Erythroblast (primary cell): ENCODE measurements at regions not wholly inside any gene's neighbourhood (a gene's known extent, or its start where the extent isn't known, plus 50 kb on each side); places are given as distances from the start of the nearest gene placed in this dataset.

Experiments
- DNase-seq, 2 experiments: peaks; one replicate each; lab custom pipeline; 2025; lab: John Stamatoyannopoulos, UW
- GATA1 ChIP-seq: IDR thresholded peaks from 2 replicates; pipeline ENCODE4 v1.6.1; 2011; ENCODE audit warnings: low read depth, mild to moderate bottlenecking, control low read depth, low read length, moderate library complexity
- POLR2A ChIP-seq: IDR thresholded peaks from 2 replicates; pipeline ENCODE4 v1.6.1; 2011; ENCODE audit warnings: mild to moderate bottlenecking, low read length

- DNase-seq = no peak
- TF ChIP-seq GATA1 (no peak), POLR2A (no peak)
These were observed 519.3 kb upstream of the CDH11 start for GRCh38 chr16:65641049-65641761.

DNA sequence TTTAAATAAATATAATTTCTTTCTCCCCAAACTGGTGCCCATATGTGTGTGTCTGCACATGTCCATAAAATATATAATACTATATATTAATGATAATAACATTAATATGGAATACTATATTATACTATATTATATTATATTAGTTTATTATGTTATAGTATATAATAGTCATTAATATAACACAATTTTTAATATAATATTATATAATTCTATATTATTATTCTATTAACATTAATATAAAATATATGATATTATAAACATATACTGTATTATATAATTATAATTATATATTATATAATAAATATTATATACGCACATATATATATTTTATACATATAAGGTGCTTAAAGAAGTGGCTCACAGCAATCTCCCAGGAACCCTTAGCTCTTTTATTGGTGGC is 513.0 kb upstream of the CDH11 start:
- DNase-seq = no peak
- TF ChIP-seq GATA1 (no peak), POLR2A (no peak)

GRCh38 chr16:65634291-65634690 is 512.4 kb upstream of the CDH11 start:
- TF ChIP-seq POLR2A (no peak), GATA1 (no peak)
- DNase-seq = no peak

DNA sequence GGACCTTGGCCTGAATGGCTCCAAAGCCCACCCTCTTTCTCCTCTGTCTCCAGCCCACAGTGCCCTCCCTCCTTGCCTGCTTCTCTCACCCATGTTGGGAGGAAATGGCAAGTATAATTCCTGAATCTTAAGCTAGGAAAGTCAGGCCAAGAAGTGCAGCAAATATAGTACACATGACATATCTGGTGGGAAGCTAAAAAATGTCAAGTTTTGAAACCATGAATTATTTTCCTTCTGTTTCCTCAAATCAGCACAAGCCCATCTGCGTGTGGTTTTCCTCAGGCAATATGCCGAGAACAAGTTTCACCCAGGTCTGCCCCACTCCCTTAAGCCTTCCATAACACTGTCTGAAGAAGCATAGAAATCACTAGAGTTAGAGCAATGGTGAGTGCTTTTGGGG is 502.8 kb upstream of the CDH11 start:
- DNase-seq = no peak
- TF ChIP-seq GATA1 (no peak), POLR2A (no peak)

- DNase-seq = no peak
- no peak for TF ChIP-seq GATA1
These were observed 502.4 kb upstream of the CDH11 start for GRCh38 chr16:65624229-65624628.

DNA sequence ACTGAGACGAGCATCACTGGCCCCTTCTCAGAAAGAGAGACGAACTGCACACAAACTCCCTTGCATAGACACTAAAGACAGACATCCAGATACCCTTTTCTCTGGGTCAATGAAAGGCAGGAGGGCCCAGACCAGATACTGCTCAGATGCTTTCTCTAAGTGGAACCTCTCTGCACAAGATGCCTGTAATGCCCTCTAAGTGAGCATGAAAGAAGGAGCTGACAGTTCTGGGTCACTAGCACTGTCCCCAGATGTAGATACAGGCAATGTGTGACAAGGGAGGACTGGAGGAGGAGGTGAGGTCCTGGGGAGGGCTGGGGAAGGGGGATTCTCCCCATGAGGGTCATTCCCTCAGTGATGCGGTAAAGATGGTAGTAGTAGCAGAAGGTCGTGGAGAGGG is 501.0 kb upstream of the CDH11 start:
- no peak for DNase-seq
- no peak for TF ChIP-seq GATA1
- no peak for TF ChIP-seq POLR2A

DNA sequence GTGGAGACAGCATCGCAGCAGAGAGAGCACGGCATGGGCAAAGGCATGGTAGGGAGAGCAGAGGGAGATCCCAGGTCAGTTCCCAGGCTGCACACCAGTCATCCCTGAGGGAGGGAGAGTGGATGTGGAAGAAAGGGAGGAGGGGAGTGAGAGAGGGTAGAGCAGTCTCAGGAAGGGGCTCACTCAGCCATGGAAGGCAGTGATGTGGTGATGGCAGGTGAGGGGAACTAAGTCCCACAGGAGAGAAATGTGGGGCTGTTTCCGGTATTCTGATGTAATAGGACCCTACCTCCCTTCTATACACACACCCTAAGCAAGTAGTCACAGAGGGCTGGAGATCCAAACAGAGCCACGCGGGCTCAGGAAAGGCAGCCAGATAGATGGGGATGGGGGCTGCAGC is 500.3 kb upstream of the CDH11 start:
- DNase-seq = no peak
- TF ChIP-seq POLR2A = no peak
- no peak for TF ChIP-seq GATA1

DNA sequence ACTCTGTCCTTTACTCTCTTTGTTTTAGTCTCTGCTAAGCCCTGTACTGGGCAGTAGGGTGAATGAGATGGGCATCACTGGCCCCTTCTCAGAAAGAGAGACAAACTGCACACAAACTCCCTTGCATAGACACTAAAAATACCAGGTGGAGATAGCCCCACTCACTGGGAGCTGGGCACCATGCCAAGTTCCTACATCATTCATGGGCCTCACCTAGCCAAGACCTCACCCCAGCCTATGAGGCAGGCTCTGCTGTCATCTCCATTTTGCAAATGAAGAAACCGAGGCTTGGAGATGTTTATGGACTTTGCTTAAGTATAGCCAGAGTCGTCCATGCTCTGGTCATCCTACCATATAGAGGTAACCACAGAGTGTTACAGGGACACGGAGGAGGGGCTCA is 499.8 kb upstream of the CDH11 start:
- DNase-seq = no peak
- TF ChIP-seq POLR2A = no peak

DNA sequence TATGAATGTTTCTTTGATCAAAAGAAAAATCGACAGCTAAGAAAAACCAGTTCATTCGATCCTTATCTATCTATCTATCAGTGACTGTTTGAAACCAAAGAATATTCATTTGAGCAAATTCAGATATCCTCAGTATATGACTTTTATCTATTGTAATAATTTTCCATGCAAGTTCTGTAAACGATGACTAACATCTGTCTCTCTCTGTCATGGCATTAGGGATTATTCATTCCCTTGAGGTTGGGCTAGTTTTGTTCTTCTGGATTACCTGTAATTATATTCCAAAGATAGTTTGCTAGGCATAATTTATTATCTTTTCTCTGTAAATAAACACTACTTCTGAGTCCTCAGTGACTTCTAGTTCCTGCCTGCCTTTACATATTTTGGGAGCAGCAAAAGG is 497.7 kb upstream of the CDH11 start:
- no peak for TF ChIP-seq GATA1
- TF ChIP-seq POLR2A = no peak
- no peak for DNase-seq

- TF ChIP-seq POLR2A = no peak
- TF ChIP-seq GATA1 = no peak
- DNase-seq = no peak
These were observed 497.1 kb upstream of the CDH11 start for GRCh38 chr16:65618931-65619330.

- DNase-seq = no peak
- TF ChIP-seq GATA1 (no peak), POLR2A (no peak)
These were observed 496.5 kb upstream of the CDH11 start for GRCh38 chr16:65618333-65618732.

DNA sequence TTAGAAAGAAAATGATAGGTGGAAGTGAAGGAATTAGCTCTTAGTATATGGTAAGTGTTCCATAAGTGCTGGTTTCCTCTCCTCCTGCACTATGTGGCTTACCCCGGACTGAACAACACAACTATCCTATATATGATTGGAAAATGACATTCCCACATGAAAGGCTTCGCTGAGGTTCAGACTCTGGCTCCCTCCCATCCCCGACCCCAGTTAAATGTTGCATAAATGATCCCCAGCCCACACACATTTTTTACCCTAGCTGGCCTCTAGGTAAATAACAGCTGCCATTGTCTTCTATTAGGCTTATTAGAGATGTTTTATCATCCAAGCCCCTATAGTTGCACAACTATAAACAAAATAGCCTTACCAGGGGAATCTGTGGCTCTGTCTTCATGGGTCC is 495.6 kb upstream of the CDH11 start:
- DNase-seq = no peak
- TF ChIP-seq POLR2A (no peak), GATA1 (no peak)

- DNase-seq = no peak
- TF ChIP-seq POLR2A (no peak), GATA1 (no peak)
These were observed 486.6 kb upstream of the CDH11 start for GRCh38 chr16:65608455-65608854.

DNA sequence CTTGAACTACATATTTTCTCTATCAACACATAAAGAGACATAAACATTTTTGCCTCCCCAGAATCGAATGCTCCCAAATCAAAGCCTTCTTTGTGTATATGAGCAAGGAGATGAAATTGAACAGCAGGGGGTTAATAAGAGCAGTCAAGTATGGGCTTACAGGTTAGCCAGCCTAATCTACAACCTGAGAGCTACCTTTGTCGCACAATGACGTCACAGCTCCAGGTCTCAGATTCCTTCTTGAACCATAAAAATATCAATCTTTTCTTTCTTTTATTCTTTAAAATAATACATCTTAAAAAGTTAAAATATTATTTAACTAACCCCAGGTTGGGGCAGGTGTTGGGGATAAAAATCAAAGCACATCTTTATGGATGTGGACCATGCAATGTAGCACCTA is 482.9 kb upstream of the CDH11 start:
- TF ChIP-seq POLR2A (no peak), GATA1 (no peak)
- no peak for DNase-seq

DNA sequence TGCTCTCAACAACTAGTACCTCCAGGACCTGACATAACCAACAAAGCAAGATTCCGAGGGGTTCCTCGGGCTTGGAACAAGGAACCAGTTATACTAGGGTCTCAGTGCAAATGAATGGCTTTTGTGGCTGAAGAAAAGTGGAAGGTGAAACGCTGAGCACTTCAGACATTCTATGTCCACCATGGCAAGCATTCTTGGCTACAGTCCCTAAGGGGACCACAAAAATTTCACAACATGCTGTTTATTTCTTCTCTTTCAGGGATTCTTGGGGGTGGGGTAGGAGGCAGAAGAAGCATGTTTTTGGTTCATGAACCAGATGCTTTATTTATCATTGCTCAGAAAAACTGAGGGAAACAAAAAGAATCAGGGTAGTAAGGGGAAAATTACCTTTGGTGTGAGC is 479.9 kb upstream of the CDH11 start:
- TF ChIP-seq POLR2A = no peak
- no peak for DNase-seq

DNA sequence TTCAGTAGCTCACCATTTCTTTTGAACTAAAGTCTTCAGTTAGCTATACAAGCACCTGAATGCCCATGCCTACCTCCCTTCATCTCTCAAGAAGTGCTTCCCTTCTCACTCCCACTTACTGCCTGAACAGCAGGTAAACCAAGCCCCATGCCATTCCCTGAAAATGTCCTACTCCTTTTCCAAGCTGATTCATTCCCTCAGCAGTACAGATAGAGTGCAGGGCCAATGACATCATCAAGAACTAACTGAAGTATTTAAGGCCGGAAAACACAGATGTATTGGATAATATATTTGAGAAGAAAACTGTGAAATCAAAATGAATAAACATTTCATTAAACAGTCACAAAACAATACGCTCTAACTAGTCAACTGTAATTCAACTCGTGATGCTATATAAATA is 478.8 kb upstream of the CDH11 start:
- no peak for TF ChIP-seq GATA1
- no peak for TF ChIP-seq POLR2A
- DNase-seq = no peak
